Skeletal muscle tissue (tissue), 3 donors: ENCODE measurements at regions not wholly inside any gene's neighbourhood (a gene's known extent, or its start where the extent isn't known, plus 50 kb on each side); places are given as distances from the start of the nearest gene placed in this dataset.
A peak's percentile ranks its signal among the peaks of the same experiment; 100 is the strongest.
"Not testable (repeated sequence)": the region's sequence is repeated elsewhere in the genome, so short reads cannot be mapped to it uniquely, and the experiment has no call there.

Experiments used
- H3K27ac ChIP-seq: one replicate; pipeline ENCODE4 v1.7.0; 2013; ENCODE audit warnings: mild to moderate bottlenecking, low read depth, low read length, inconsistent platforms
- H3K27me3 ChIP-seq, 3 donors: one replicate each; pipeline ENCODE4 v1.7.0; 2013; ENCODE audit warnings: low read length in 3 of 3; ENCODE audit not compliant: control insufficient read depth in 3 of 3, insufficient read depth in 3 of 3
- H3K36me3 ChIP-seq, 3 donors: one replicate each; pipeline ENCODE4 v1.7.0; 2013; ENCODE audit warnings: low read length in 3 of 3; ENCODE audit not compliant: control insufficient read depth in 3 of 3, insufficient read depth in 3 of 3
- H3K4me1 ChIP-seq, 3 donors: one replicate each; pipeline ENCODE4 v1.7.0; 2013; ENCODE audit warnings: low read length in 3 of 3, mild to moderate bottlenecking in 3 of 3; ENCODE audit not compliant: control insufficient read depth in 3 of 3, insufficient read depth in 3 of 3
- H3K4me3 ChIP-seq, 3 donors: one replicate each; pipeline ENCODE4 v1.7.0; 2013; ENCODE audit warnings: low read length in 3 of 3
- H3K9ac ChIP-seq, 3 donors: one replicate each; pipeline ENCODE4 v1.7.0; 2013; ENCODE audit warnings: low read length in 3 of 3, mild to moderate bottlenecking in 3 of 3, moderate library complexity in 2 of 3, low read depth in 1 of 3
- H3K9me3 ChIP-seq, 3 donors: one replicate each; pipeline ENCODE4 v1.7.0; 2013; ENCODE audit warnings: low read length in 3 of 3; ENCODE audit not compliant: control insufficient read depth in 3 of 3
- donor health status: Osteomylitis.

GRCh38 chr21:10363321-10363720 is 158.1 kb upstream of the TPTE start:
- peak overlapping the region in 1 of 3 donors; percentile 44 for H3K4me3 ChIP-seq
- not testable (repeated sequence) for H3K4me1 ChIP-seq, H3K9ac ChIP-seq, H3K27me3 ChIP-seq, H3K9me3 ChIP-seq, H3K36me3 ChIP-seq, H3K27ac ChIP-seq

DNA sequence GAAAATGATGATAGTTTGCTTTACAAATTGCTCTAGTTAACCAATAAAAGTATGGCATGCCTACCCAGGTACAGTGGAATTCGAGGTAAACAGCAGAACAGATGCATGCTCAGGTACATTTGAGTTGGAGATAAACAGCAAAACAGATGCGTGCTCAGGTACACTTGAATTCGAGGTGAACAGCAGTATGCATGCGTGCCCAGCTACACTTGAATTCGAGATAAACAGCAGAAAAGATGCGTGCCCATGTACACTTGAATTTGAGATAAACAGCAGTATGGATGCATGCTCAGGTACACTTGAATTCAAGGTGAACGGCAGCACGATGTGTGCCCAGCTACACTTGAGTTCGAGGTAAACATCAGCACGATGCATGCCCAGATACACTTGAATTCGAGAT is 155.2 kb upstream of the TPTE start:
- not testable (repeated sequence) for H3K27ac ChIP-seq

GRCh38 chr21:10367586-10367985 is 153.8 kb upstream of the TPTE start:
- not testable (repeated sequence) for H3K36me3 ChIP-seq, H3K27me3 ChIP-seq, H3K9me3 ChIP-seq, H3K4me1 ChIP-seq, H3K27ac ChIP-seq, H3K9ac ChIP-seq, H3K4me3 ChIP-seq

More for the DNA sequence above, 155.2 kb upstream of the TPTE start:
- H3K9me3 ChIP-seq, H3K4me3 ChIP-seq, H3K9ac ChIP-seq, H3K27me3 ChIP-seq, H3K36me3 ChIP-seq, H3K4me1 ChIP-seq: not testable (repeated sequence)

DNA sequence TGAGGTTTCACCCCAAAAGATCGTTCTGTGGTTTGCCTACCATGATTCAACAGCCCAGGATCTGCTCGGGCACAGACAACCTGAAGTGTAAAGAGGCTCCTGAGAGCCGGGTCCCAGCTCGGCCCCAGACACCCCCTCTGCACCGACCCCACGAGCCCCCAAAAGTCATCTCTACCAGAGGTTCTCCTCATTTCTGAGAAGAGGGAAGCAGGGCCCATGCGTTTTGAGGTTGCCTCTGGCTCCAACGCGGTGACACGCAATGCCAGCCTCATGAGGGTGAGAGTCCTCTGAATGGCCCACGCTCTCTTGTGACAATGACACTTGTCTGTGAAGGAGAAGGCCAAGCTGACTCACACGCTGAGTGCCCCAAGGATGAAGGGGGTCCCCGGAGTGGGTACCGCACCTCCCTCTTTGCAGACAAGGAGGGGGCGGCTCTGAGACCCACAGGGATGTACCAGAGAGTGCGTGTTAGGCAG is 153.0 kb upstream of the TPTE start:
- not testable (repeated sequence) for H3K27me3 ChIP-seq, H3K36me3 ChIP-seq, H3K4me1 ChIP-seq, H3K27ac ChIP-seq, H3K9ac ChIP-seq, H3K4me3 ChIP-seq, H3K9me3 ChIP-seq

DNA sequence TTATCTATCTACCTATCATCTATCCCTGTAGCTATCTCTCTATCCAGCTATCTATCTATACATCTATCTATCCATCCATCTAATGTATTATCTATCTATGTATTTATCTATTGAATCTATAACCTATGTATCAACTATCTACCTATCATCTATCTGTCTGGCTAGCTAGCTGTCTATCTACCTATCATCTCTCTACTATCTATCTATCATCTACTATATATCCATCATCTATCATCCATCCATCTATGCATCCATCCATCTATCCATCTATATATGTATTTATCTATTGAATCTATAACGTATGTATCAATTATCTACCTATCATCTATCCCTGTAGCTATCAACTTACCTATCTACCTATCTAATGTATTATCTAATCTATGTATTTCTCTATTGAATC is 152.1 kb upstream of the TPTE start:
- H3K9me3 ChIP-seq, result not testable (repeated sequence)

DNA sequence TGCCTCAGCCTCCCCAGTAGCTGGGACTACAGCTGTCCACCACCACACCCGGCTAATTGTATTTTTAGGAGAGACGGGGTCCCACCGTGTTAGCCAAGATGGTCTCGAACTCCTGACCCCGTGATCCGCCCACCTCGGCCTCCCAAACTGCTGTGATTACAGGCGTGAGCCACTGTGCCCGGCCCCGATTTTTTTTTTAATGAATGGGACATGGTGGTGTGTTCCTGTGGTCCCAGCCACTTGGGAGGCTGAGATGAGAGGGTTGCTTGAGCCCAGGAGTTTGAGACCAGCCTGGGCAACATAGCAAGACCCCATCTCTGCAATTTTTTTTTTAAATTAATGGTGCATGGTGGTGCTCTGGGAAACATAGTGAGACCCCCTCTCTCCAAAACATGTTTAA is 143.6 kb upstream of the TPTE start:
- H3K36me3 ChIP-seq, H3K4me1 ChIP-seq, H3K9me3 ChIP-seq, H3K27ac ChIP-seq, H3K9ac ChIP-seq, H3K4me3 ChIP-seq, H3K27me3 ChIP-seq: not testable (repeated sequence)

More for the DNA sequence above, 152.1 kb upstream of the TPTE start:
- H3K4me1 ChIP-seq, H3K27me3 ChIP-seq, H3K9ac ChIP-seq, H3K4me3 ChIP-seq, H3K36me3 ChIP-seq, H3K27ac ChIP-seq: not testable (repeated sequence)

DNA sequence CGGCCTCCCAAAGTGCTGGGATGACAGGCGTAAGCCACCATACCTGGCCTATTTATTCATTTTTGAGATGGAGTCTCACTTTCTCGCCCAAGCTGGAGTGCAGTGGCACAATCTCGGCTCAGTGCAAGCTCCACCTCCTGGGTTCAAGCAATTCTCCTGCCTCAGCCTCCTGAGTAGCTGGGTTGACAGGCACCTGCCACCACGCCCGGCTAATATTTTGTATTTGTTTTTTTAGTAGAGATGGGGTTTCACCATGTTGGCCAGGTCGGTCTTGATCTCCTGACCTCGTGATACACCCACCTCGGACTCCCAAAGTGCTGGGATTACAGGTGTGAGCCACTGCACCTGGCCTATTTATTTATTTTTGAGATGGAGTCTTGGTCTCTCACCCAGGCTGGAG is 141.6 kb upstream of the TPTE start:
- H3K27ac ChIP-seq, H3K36me3 ChIP-seq, H3K27me3 ChIP-seq, H3K9ac ChIP-seq, H3K4me1 ChIP-seq, H3K9me3 ChIP-seq, H3K4me3 ChIP-seq: not testable (repeated sequence)

DNA sequence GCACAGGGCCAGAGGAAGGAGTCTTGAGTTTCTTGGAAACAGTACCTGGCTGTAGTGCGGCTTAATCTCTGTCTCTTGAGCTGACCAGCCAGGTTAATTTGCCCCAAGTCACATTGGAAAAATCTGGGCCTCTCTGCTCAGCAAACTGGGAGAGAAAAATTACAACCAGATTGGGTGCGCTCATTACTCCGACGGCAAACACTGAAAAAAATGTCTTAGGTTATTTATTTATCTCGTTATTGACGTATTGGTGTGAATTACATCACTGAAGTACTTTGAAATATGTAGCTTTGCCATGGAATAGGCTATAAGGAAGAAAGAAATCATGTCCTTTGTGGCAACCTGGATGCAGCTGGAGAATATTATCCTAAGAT is 139.7 kb upstream of the TPTE start:
- not testable (repeated sequence) for H3K27me3 ChIP-seq, H3K9ac ChIP-seq, H3K4me3 ChIP-seq, H3K4me1 ChIP-seq, H3K36me3 ChIP-seq, H3K27ac ChIP-seq
- H3K9me3 ChIP-seq, result peaks cover 3 to 17% (median 6%) of the 10 kb centered on the region in 3 donors

DNA sequence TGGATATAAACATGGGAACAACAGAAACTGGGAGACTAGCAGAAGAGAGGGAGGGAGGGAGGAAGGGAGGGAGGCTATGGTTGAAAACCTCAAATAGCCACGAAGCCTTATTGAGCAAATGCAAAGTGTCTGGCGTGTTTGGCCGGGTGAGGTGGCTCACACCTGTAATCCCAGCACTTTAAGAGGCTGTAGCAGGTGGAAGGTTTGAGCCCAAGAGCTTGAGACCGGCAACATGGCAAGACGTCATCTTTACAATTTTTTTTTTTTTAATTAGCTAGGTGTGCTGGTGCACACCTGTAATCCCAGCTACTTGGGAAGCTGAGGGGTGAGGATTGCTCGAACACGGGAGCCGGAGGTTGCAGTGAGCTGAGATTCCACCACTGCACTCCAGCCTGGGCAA is 139.2 kb upstream of the TPTE start:
- not testable (repeated sequence) for H3K27me3 ChIP-seq, H3K9ac ChIP-seq, H3K4me3 ChIP-seq, H3K27ac ChIP-seq, H3K4me1 ChIP-seq, H3K36me3 ChIP-seq
- peaks cover 3 to 19% (median 6%) of the 10 kb centered on the region in 3 donors for H3K9me3 ChIP-seq

- H3K27ac ChIP-seq, H3K4me3 ChIP-seq, H3K36me3 ChIP-seq, H3K4me1 ChIP-seq, H3K27me3 ChIP-seq, H3K9ac ChIP-seq: not testable (repeated sequence)
- peaks cover 3 to 19% (median 6%) of the 10 kb centered on the region in 3 donors for H3K9me3 ChIP-seq
Measured at GRCh38 chr21:10382580-10382979, 138.8 kb upstream of the TPTE start.

DNA sequence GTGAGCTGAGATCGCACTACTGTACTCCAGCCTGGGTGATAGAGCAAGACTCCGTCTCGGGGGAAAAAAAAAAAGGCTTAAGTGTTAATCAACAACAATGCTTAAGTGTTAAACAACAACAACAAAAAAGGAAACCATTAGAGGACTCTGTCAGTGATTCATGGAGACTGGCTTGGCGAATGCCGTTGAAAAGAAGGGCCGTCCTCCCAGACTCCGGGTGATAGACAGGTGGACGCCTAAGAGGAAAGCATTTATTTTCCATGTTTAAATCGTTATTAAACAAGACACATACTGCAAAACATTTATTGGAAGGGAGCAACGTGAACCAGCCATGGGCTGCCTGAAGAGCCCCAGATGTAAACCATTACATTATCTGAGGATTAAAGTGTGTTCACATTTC is 137.8 kb upstream of the TPTE start:
- H3K9me3 ChIP-seq, result peaks cover 3 to 19% (median 6%) of the 10 kb centered on the region in 3 donors
- H3K4me3 ChIP-seq, H3K9ac ChIP-seq, H3K27ac ChIP-seq, H3K27me3 ChIP-seq, H3K36me3 ChIP-seq, H3K4me1 ChIP-seq: not testable (repeated sequence)
